GM23248 (cell line): ENCODE measurements at regions not wholly inside any gene's neighbourhood (a gene's known extent, or its start where the extent isn't known, plus 50 kb on each side); places are given as distances from the start of the nearest gene placed in this dataset.

Experiments used
- EZH2 ChIP-seq: fragments of 200-600 bp; sonication (generic); IDR thresholded peaks from 2 replicates; pipeline ENCODE4 v1.6.1; 2018; ENCODE audit warnings: antibody characterized with exemption, mild to moderate bottlenecking; ENCODE audit not compliant: insufficient read depth, poor library complexity, severe bottlenecking
- EZH2phosphoT487 ChIP-seq: fragments of 200-600 bp; sonication (generic); IDR thresholded peaks from 2 replicates; pipeline ENCODE4 v1.6.1; 2018; ENCODE audit warnings: antibody characterized with exemption, moderate library complexity, mild to moderate bottlenecking, low read depth; ENCODE audit not compliant: insufficient read depth

DNA sequence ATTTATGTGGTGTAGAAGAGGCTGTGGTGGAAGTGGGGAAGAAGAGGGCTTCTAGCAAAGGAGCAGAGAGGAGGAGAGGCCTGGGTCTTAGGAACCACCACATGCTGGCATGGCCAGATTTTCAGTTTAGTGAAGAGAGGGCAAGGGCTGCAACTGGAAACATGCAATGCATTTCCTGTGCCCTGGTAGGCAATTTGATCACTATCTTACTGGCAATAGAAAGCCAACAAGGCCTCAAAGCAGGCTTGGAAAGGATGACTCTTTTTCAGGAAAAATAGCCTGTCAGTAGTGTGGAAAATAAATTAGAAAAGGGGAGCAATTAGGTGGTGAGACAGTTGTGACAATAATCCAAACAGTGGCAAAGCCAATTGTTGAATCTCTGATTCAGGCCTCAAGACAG, 501.9 kb upstream of the ZFP42 start:
- no peak for TF ChIP-seq EZH2
- TF ChIP-seq EZH2phosphoT487 = no peak
